IMR-90 (cell line): ENCODE measurements at regions not wholly inside any gene's neighbourhood (a gene's known extent, or its start where the extent isn't known, plus 50 kb on each side); places are given as distances from the start of the nearest gene placed in this dataset.

Experiments used
- ATAC-seq: fragments of 200-7000 bp; cut with Tn5 transposase; 2 replicates; pipeline ENCODE4 v1.9.1; 2020; ENCODE audit warnings: low read depth, mild to moderate bottlenecking, moderate library complexity
- BruUV-seq: library from RNA; stranded (reverse); fragments of 400-500 nt; replicated peaks from 2 replicates; lab custom pipeline; 2021; lab: Mats Ljungman, UMichigan
- CTCF ChIA-PET: fragments of 300-600 bp; formaldehyde crosslinking; extraction: SDS; loops from one replicate; lab custom pipeline; 2021; ENCODE audit warnings: antibody characterized with exemption; lab: Yijun Ruan, JAX
- POLR2A ChIA-PET: fragments of 300-600 bp; sonication (Branson Sonifier 250); formaldehyde crosslinking; loops from one replicate; lab custom pipeline; 2022; ENCODE audit warnings: antibody characterized with exemption; ENCODE audit not compliant: unreplicated experiment; lab: Charles Lee
- DNase-seq: peaks from one replicate; pipeline ENCODE4 v3.0.0; 2013
- H2AFZ ChIP-seq: replicated peaks from 2 replicates; pipeline ENCODE3; 2013; ENCODE audit warnings: low read length, mild to moderate bottlenecking; ENCODE audit not compliant: poor library complexity
- H2AK5ac ChIP-seq: 2 replicates; pipeline ENCODE4 v1.6.1; 2013; ENCODE audit warnings: low read depth, low read length, inconsistent platforms
- H2AK9ac ChIP-seq: replicated peaks from 2 replicates; pipeline ENCODE3; 2013; ENCODE audit warnings: mild to moderate bottlenecking, low read depth, low read length, moderate library complexity; ENCODE audit not compliant: poor library complexity
- H2BK120ac ChIP-seq: 2 replicates; pipeline ENCODE4 v1.6.1; 2013; ENCODE audit warnings: low read depth, low read length, inconsistent platforms
- H2BK15ac ChIP-seq: 3 replicates; pipeline ENCODE4 v1.6.1; 2013; ENCODE audit warnings: low read depth, low read length, inconsistent platforms
- H2BK20ac ChIP-seq: 2 replicates; pipeline ENCODE4 v1.6.1; 2013; ENCODE audit warnings: low read depth, mild to moderate bottlenecking, inconsistent platforms, low read length, moderate library complexity
- H2BK5ac ChIP-seq: 2 replicates; pipeline ENCODE4 v1.6.1; 2013; ENCODE audit warnings: mild to moderate bottlenecking, low read depth, low read length, inconsistent platforms; ENCODE audit not compliant: poor library complexity, severe bottlenecking
- H3K14ac ChIP-seq: replicated peaks from 2 replicates; pipeline ENCODE4 v1.6.1; 2013; ENCODE audit warnings: low read depth, low read length, inconsistent platforms
- H3K18ac ChIP-seq: 2 replicates; pipeline ENCODE4 v1.6.1; 2013; ENCODE audit warnings: low read depth, low read length, control low read depth
- H3K23ac ChIP-seq: 2 replicates; pipeline ENCODE4 v1.6.1; 2013; ENCODE audit warnings: low read depth, low read length, inconsistent platforms
- H3K27ac ChIP-seq: 2 replicates; pipeline ENCODE4 v1.5.1; 2013; ENCODE audit warnings: mild to moderate bottlenecking, control low read depth, low read length; ENCODE audit not compliant: insufficient read depth
- H3K27me3 ChIP-seq: 2 replicates; pipeline ENCODE4 v1.6.1; 2013; ENCODE audit warnings: low read length; ENCODE audit not compliant: control insufficient read depth, insufficient read depth
- H3K36me3 ChIP-seq: 2 replicates; pipeline ENCODE4 v1.6.1; 2013; ENCODE audit warnings: low read length, mixed read lengths; ENCODE audit not compliant: control insufficient read depth, insufficient read depth
- H3K4ac ChIP-seq: 2 replicates; pipeline ENCODE4 v1.6.1; 2013; ENCODE audit warnings: low read depth, low read length, inconsistent platforms
- H3K4me1 ChIP-seq: 2 replicates; pipeline ENCODE4 v1.6.1; 2013; ENCODE audit warnings: low read length, mixed read lengths; ENCODE audit not compliant: control insufficient read depth, insufficient read depth
- H3K4me2 ChIP-seq: 2 replicates; pipeline ENCODE4 v1.6.1; 2013; ENCODE audit warnings: low read depth, mild to moderate bottlenecking, control low read depth, low read length, moderate library complexity
- H3K4me3 ChIP-seq: 2 replicates; pipeline ENCODE4 v1.5.1; 2013; ENCODE audit warnings: low read depth, mild to moderate bottlenecking, control low read depth, low read length, moderate library complexity; ENCODE audit not compliant: insufficient read depth
- H3K56ac ChIP-seq: 2 replicates; pipeline ENCODE4 v1.6.1; 2013; ENCODE audit warnings: low read length, inconsistent platforms; ENCODE audit not compliant: insufficient read depth; ENCODE audit errors: extremely low read depth
- H3K79me1 ChIP-seq, 2 experiments: 2 replicates each; pipeline ENCODE4 v1.6.1; 2013; ENCODE audit warnings: low read length in 2 of 2, inconsistent platforms in 1 of 2, low read depth in 1 of 2
- H3K9ac ChIP-seq: 2 replicates; pipeline ENCODE4 v1.6.1; 2013; ENCODE audit warnings: low read depth, low read length, control low read depth
- H3K9me1 ChIP-seq: 2 replicates; pipeline ENCODE4 v1.6.1; 2013; ENCODE audit warnings: low read length, inconsistent platforms; ENCODE audit not compliant: insufficient read depth
- H3K9me3 ChIP-seq: 2 replicates; pipeline ENCODE4 v1.6.1; 2013; ENCODE audit warnings: low read length; ENCODE audit not compliant: control insufficient read depth, insufficient read depth
- H4K20me1 ChIP-seq: 2 replicates; pipeline ENCODE4 v1.6.1; 2013; ENCODE audit warnings: low read length, inconsistent platforms; ENCODE audit not compliant: insufficient read depth
- H4K5ac ChIP-seq: 2 replicates; pipeline ENCODE4 v1.6.1; 2013; ENCODE audit warnings: mild to moderate bottlenecking, low read depth, low read length, control low read depth
- H4K8ac ChIP-seq, 2 experiments: 2 replicates each; pipeline ENCODE4 v1.6.1; 2013; ENCODE audit warnings: low read depth in 2 of 2, low read length in 2 of 2, control low read depth in 1 of 2, inconsistent platforms in 1 of 2
- H4K91ac ChIP-seq: 2 replicates; pipeline ENCODE4 v1.6.1; 2013; ENCODE audit warnings: low read depth, low read length, inconsistent platforms; ENCODE audit not compliant: insufficient read depth
- BHLHE40 ChIP-seq: fragments of 150-350 bp; IDR thresholded peaks from 2 replicates; pipeline ENCODE4 v1.6.1; 2016; ENCODE audit warnings: mild to moderate bottlenecking, low read depth, low read length
- MAFK ChIP-seq: IDR thresholded peaks from 2 replicates; pipeline ENCODE4 v1.6.1; 2012; ENCODE audit warnings: low read depth, low read length, improper control_type of control experiment
- MXI1 ChIP-seq: IDR thresholded peaks from 2 replicates; pipeline ENCODE4 v1.6.1; 2012; ENCODE audit warnings: low read depth, mild to moderate bottlenecking, low read length, moderate library complexity, borderline replicate concordance
- POLR2A ChIP-seq: IDR thresholded peaks from 2 replicates; pipeline ENCODE4 v1.6.1; 2012; ENCODE audit warnings: mild to moderate bottlenecking, low read depth, low read length
- RAD21 ChIP-seq: IDR thresholded peaks from 2 replicates; pipeline ENCODE4 v1.6.1; 2012; ENCODE audit warnings: low read length, improper control_type of control experiment
- RFX5 ChIP-seq: IDR thresholded peaks from 2 replicates; pipeline ENCODE4 v1.8.0; 2012; ENCODE audit warnings: low read depth, mild to moderate bottlenecking, low read length, moderate library complexity
- SMC3 ChIP-seq: fragments of 150-350 bp; IDR thresholded peaks from 2 replicates; pipeline ENCODE4 v1.6.1; 2016; ENCODE audit warnings: low read depth, mild to moderate bottlenecking, antibody characterized with exemption, low read length, moderate library complexity
- WGBS, 2 experiments: methylation state at CpG; one replicate each; pipeline versions ENCODE4 v1.1.5 to v1.1.7; 2013; ENCODE audit warnings: missing lambda C conversion rate in 2 of 2; ENCODE audit not compliant: insufficient read length in 1 of 2; ENCODE audit errors: extremely low coverage in 2 of 2; 5-methylcytosine and 5-hydroxymethylcytosine counted together
- dilution Hi-C: fragments of 300-500 bp; cut with HindIII; formaldehyde crosslinking; loops from one replicate; pipeline ENCODE4 v1.14.3; 2018; ENCODE audit warnings: low sequenced_read_pairs; ENCODE audit not compliant: unreplicated experiment
- in situ Hi-C: fragments of 300-500 bp; cut with MboI; formaldehyde crosslinking; loops from 3 replicates; pipeline ENCODE4 v1.14.3; 2019; ENCODE audit warnings: low sequenced_read_pairs, inconsistent platforms, mixed read lengths
- intact Hi-C: fragments of 100-400 bp; cut with micrococcal nuclease; formaldehyde crosslinking; loops from 2 replicates; pipeline ENCODE4 v1.10.0; 2022
- TF ChIP-seq, protein P1 (sequence below): fragments of 150-350 bp; IDR thresholded peaks from 2 replicates; pipeline ENCODE4 v1.6.1; 2017; ENCODE audit warnings: mild to moderate bottlenecking, antibody characterized with exemption, low read length, low read depth
- TF ChIP-seq, protein P2 (sequence below): fragments of 150-350 bp; IDR thresholded peaks from 2 replicates; pipeline ENCODE4 v1.6.1; 2016; ENCODE audit warnings: low read depth, mild to moderate bottlenecking, low read length, moderate library complexity, borderline replicate concordance

DNA sequence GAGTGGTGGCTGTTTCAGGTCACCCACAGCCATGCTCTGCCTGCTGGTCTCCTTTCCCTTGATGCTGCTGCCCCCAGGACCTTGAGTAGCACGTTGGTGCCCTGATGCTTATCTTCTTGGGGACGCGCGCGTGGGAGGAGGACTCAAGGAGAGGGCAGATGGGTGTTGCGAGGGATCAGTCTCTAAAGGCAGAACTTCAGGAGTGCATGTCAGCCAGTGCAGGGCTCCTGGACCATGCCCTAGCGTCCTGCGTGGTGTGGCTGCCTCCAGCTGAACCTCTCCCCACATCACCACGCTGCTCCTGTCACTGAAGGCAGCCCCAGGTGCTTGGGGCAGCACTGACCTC is 62.5 kb upstream of the GLI2 start:
- DNase-seq, result no peak
- no peak overlapping the region for H3K4me2 ChIP-seq
- no peak for ATAC-seq
- H2BK5ac ChIP-seq, result no peak overlapping the region
- no peaks in the 10 kb centered on the region for H3K9me1 ChIP-seq
- no peak overlapping the region for H3K56ac ChIP-seq
- no peaks in the 10 kb centered on the region for H3K36me3 ChIP-seq
- ChIA-PET POLR2A (no interaction called here), CTCF (no interaction called here)
- no peak overlapping the region for H4K5ac ChIP-seq
- no peak overlapping the region for H2AK9ac ChIP-seq
- no peak overlapping the region for H2BK20ac ChIP-seq
- H4K20me1 ChIP-seq, result no peaks in the 10 kb centered on the region
- no peak overlapping the region for H3K14ac ChIP-seq
- no peak overlapping the region for H4K8ac ChIP-seq
- H3K4me3 ChIP-seq, result no peak overlapping the region
- H3K9me3 ChIP-seq, result no peaks in the 10 kb centered on the region; the same call in 1 of the 2 replicates
- no peak for TF ChIP-seq RFX5
- TF ChIP-seq RAD21, result no peak
- no peak for TF ChIP-seq SMC3
- no peak for TF ChIP-seq POLR2A
- TF ChIP-seq, protein P1, sequence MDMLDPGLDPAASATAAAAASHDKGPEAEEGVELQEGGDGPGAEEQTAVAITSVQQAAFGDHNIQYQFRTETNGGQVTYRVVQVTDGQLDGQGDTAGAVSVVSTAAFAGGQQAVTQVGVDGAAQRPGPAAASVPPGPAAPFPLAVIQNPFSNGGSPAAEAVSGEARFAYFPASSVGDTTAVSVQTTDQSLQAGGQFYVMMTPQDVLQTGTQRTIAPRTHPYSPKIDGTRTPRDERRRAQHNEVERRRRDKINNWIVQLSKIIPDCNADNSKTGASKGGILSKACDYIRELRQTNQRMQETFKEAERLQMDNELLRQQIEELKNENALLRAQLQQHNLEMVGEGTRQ, result no peak
- no peak for TF ChIP-seq MXI1
- TF ChIP-seq MAFK, result no peak
- no peak for TF ChIP-seq BHLHE40
- TF ChIP-seq, protein P2, sequence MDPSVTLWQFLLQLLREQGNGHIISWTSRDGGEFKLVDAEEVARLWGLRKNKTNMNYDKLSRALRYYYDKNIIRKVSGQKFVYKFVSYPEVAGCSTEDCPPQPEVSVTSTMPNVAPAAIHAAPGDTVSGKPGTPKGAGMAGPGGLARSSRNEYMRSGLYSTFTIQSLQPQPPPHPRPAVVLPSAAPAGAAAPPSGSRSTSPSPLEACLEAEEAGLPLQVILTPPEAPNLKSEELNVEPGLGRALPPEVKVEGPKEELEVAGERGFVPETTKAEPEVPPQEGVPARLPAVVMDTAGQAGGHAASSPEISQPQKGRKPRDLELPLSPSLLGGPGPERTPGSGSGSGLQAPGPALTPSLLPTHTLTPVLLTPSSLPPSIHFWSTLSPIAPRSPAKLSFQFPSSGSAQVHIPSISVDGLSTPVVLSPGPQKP, result no peak
- H3K18ac ChIP-seq, result no peak overlapping the region
- no peak overlapping the region for H2BK15ac ChIP-seq
- H4K91ac ChIP-seq, result peak overlapping the region; percentile 19; the same call in 1 of the 2 replicates
- H2BK120ac ChIP-seq, result 0 out of 2 replicates have a peak overlapping the region, but pooled peaks have one; percentile 21
- intact Hi-C loops (loop anchor here (10.0 kb wide), 2 partner anchors 918 to 968 kb away; partner anchors contain the start of gene PTPN4), dilution Hi-C loops (no loop called here), in situ Hi-C loops (no loop called here)
- no peaks in the 10 kb centered on the region for H3K79me1 ChIP-seq
- peak overlapping the region; percentile 38; the same call in 1 of the 2 replicates for H2AK5ac ChIP-seq
- WGBS, 2 experiments, result 96% methylated on average over 4 of the region's 9 CpGs; no CpG with 5 or more reads in 1 of the 2 experiments
- no peak overlapping the region for H3K23ac ChIP-seq
- H3K9ac ChIP-seq, result no peak overlapping the region
- no peak overlapping the region for H3K4ac ChIP-seq
- BruUV-seq, result no TSS peak
- H3K4me1 ChIP-seq, result peaks cover 2% of the 10 kb centered on the region; the same call in 1 of the 2 replicates
- peaks cover 19% of the 10 kb centered on the region for H3K27me3 ChIP-seq
- H3K27ac ChIP-seq, result no peak overlapping the region
- no peak overlapping the region for H2AFZ ChIP-seq
